HUES6 (cell line): ENCODE measurements at regions not wholly inside any gene's neighbourhood (a gene's known extent, or its start where the extent isn't known, plus 50 kb on each side); places are given as distances from the start of the nearest gene placed in this dataset.

Experiments used
- H3K27ac ChIP-seq: 2 replicates; pipeline ENCODE4 v1.7.0; 2013; ENCODE audit warnings: low read depth, mild to moderate bottlenecking, low read length, inconsistent platforms
- H3K27me3 ChIP-seq: 2 replicates; pipeline ENCODE4 v1.6.1; 2013; ENCODE audit warnings: low read length; ENCODE audit not compliant: control insufficient read depth, insufficient read depth
- H3K36me3 ChIP-seq: 2 replicates; pipeline ENCODE4 v1.6.1; 2013; ENCODE audit warnings: low read length; ENCODE audit not compliant: control insufficient read depth, insufficient read depth
- H3K4me1 ChIP-seq: 2 replicates; pipeline ENCODE4 v1.6.1; 2013; ENCODE audit warnings: low read length; ENCODE audit not compliant: control insufficient read depth, insufficient read depth
- H3K4me3 ChIP-seq: 2 replicates; pipeline ENCODE4 v1.5.1; 2013; ENCODE audit warnings: low read depth, low read length
- H3K9ac ChIP-seq: one replicate; pipeline ENCODE4 v1.6.1; 2013; ENCODE audit warnings: mild to moderate bottlenecking, low read length
- H3K9me3 ChIP-seq: 2 replicates; pipeline ENCODE4 v1.6.1; 2013; ENCODE audit warnings: low read depth, low read length; ENCODE audit not compliant: control insufficient read depth, insufficient read depth

GRCh38 chr9:13790055-13790454 lies 510.6 kb upstream of the MPDZ start:
- no peak overlapping the region for H3K4me3 ChIP-seq
- no peaks in the 10 kb centered on the region; the same call in 1 of the 2 replicates for H3K4me1 ChIP-seq
- H3K9me3 ChIP-seq, result no peaks in the 10 kb centered on the region
- H3K27me3 ChIP-seq, result no peaks in the 10 kb centered on the region
- H3K9ac ChIP-seq, result no peak overlapping the region
- no peaks in the 10 kb centered on the region for H3K36me3 ChIP-seq
- no peak overlapping the region for H3K27ac ChIP-seq

GRCh38 chr9:13787234-13787833 lies 507.8 kb upstream of the MPDZ start:
- Histone ChIP-seq H3K4me1 (no peaks in the 10 kb centered on the region; the same call in 1 of the 2 replicates), H3K27me3 (no peaks in the 10 kb centered on the region), H3K4me3 (no peak overlapping the region), H3K36me3 (no peaks in the 10 kb centered on the region), H3K9me3 (no peaks in the 10 kb centered on the region), H3K27ac (no peak overlapping the region), H3K9ac (no peak overlapping the region)

GRCh38 chr9:13786711-13787110 lies 507.2 kb upstream of the MPDZ start:
- Histone ChIP-seq H3K36me3 (no peaks in the 10 kb centered on the region), H3K4me3 (no peak overlapping the region), H3K9me3 (no peaks in the 10 kb centered on the region), H3K27ac (no peak overlapping the region), H3K27me3 (no peaks in the 10 kb centered on the region), H3K4me1 (no peaks in the 10 kb centered on the region; the same call in 1 of the 2 replicates), H3K9ac (no peak overlapping the region)

- no peaks in the 10 kb centered on the region for H3K9me3 ChIP-seq
- H3K4me1 ChIP-seq, result no peaks in the 10 kb centered on the region
- no peak overlapping the region for H3K27ac ChIP-seq
- H3K4me3 ChIP-seq, result no peak overlapping the region
- no peak overlapping the region for H3K9ac ChIP-seq
- H3K36me3 ChIP-seq, result no peaks in the 10 kb centered on the region
- no peaks in the 10 kb centered on the region for H3K27me3 ChIP-seq
Measured at GRCh38 chr9:13786131-13786530, 506.6 kb upstream of the MPDZ start.

GRCh38 chr9:13779106-13779505 lies 499.6 kb upstream of the MPDZ start:
- Histone ChIP-seq H3K36me3 (no peaks in the 10 kb centered on the region), H3K4me1 (no peaks in the 10 kb centered on the region), H3K27me3 (no peaks in the 10 kb centered on the region), H3K9me3 (no peaks in the 10 kb centered on the region), H3K4me3 (no peak overlapping the region), H3K9ac (no peak overlapping the region), H3K27ac (no peak overlapping the region)

GRCh38 chr9:13778631-13779030 lies 499.1 kb upstream of the MPDZ start:
- Histone ChIP-seq H3K4me3 (no peak overlapping the region), H3K27ac (no peak overlapping the region), H3K9me3 (no peaks in the 10 kb centered on the region), H3K4me1 (no peaks in the 10 kb centered on the region), H3K36me3 (no peaks in the 10 kb centered on the region), H3K27me3 (no peaks in the 10 kb centered on the region), H3K9ac (no peak overlapping the region)

- H3K27me3 ChIP-seq, result no peaks in the 10 kb centered on the region
- no peak overlapping the region for H3K4me3 ChIP-seq
- H3K9ac ChIP-seq, result no peak overlapping the region
- H3K4me1 ChIP-seq, result no peaks in the 10 kb centered on the region
- H3K9me3 ChIP-seq, result no peaks in the 10 kb centered on the region
- H3K27ac ChIP-seq, result no peak overlapping the region
- no peaks in the 10 kb centered on the region for H3K36me3 ChIP-seq
Measured at GRCh38 chr9:13770956-13771355, 491.5 kb upstream of the MPDZ start.

- H3K36me3 ChIP-seq, result no peaks in the 10 kb centered on the region
- no peaks in the 10 kb centered on the region for H3K27me3 ChIP-seq
- no peak overlapping the region for H3K27ac ChIP-seq
- no peaks in the 10 kb centered on the region for H3K9me3 ChIP-seq
- H3K9ac ChIP-seq, result no peak overlapping the region
- H3K4me3 ChIP-seq, result no peak overlapping the region
- H3K4me1 ChIP-seq, result no peaks in the 10 kb centered on the region
Measured at GRCh38 chr9:13769641-13770040, 490.1 kb upstream of the MPDZ start.

- Histone ChIP-seq H3K4me1 (no peaks in the 10 kb centered on the region), H3K27ac (no peak overlapping the region), H3K4me3 (no peak overlapping the region), H3K36me3 (no peaks in the 10 kb centered on the region), H3K27me3 (no peaks in the 10 kb centered on the region), H3K9ac (no peak overlapping the region), H3K9me3 (no peaks in the 10 kb centered on the region)
Measured at GRCh38 chr9:13769006-13769405, 489.5 kb upstream of the MPDZ start.

- Histone ChIP-seq H3K27ac (no peak overlapping the region), H3K9me3 (no peaks in the 10 kb centered on the region), H3K9ac (no peak overlapping the region)
Measured at GRCh38 chr9:13762209-13762608, 482.7 kb upstream of the MPDZ start.

GRCh38 chr9:13759551-13759950 lies 480.1 kb upstream of the MPDZ start:
- no peak overlapping the region for H3K9ac ChIP-seq
- no peaks in the 10 kb centered on the region for H3K27me3 ChIP-seq
- H3K36me3 ChIP-seq, result no peaks in the 10 kb centered on the region
- no peak overlapping the region for H3K4me3 ChIP-seq
- H3K27ac ChIP-seq, result no peak overlapping the region
- no peaks in the 10 kb centered on the region for H3K4me1 ChIP-seq
- no peaks in the 10 kb centered on the region for H3K9me3 ChIP-seq

More at GRCh38 chr9:13762209-13762608, 482.7 kb upstream of the MPDZ start:
- no peaks in the 10 kb centered on the region for H3K36me3 ChIP-seq
- no peaks in the 10 kb centered on the region for H3K27me3 ChIP-seq
- H3K4me1 ChIP-seq, result no peaks in the 10 kb centered on the region
- H3K4me3 ChIP-seq, result no peak overlapping the region

- Histone ChIP-seq H3K4me3 (no peak overlapping the region), H3K27me3 (no peaks in the 10 kb centered on the region), H3K9me3 (no peaks in the 10 kb centered on the region), H3K27ac (no peak overlapping the region), H3K4me1 (no peaks in the 10 kb centered on the region), H3K36me3 (no peaks in the 10 kb centered on the region), H3K9ac (no peak overlapping the region)
Measured at GRCh38 chr9:13758936-13759335, 479.4 kb upstream of the MPDZ start.
